ENCODE measurements at regions not wholly inside any gene's neighbourhood (a gene's known extent, or its start where the extent isn't known, plus 50 kb on each side); places are given as distances from the start of the nearest gene placed in this dataset.

- no peak for TF ChIP-seq HDGF (IDR thresholded peaks at IDR 0.05; ENCODE audit: borderline replicate concordance)
- TF ChIP-seq ELF4 (IDR thresholded peaks at IDR 0.05): no peak
- TF ChIP-seq SP1 (IDR thresholded peaks at IDR 0.05): no peak
- no peak for TF ChIP-seq FOXM1 (IDR thresholded peaks at IDR 0.05; ENCODE audit: borderline replicate concordance)
- no peak for TF ChIP-seq SUZ12 (IDR thresholded peaks at IDR 0.05)
- no peak for TF ChIP-seq BHLHE40 (IDR thresholded peaks at IDR 0.05; ENCODE audit: borderline replicate concordance)
Measured at GRCh38 chr9:87034841-87035240, 87.5 kb upstream of the GAS1 start.
